HG03135 (cell line): ENCODE measurements at regions not wholly inside any gene's neighbourhood (a gene's known extent, or its start where the extent isn't known, plus 50 kb on each side); places are given as distances from the start of the nearest gene placed in this dataset.
"Not testable (repeated sequence)": the region's sequence is repeated elsewhere in the genome, so short reads cannot be mapped to it uniquely, and the experiment has no call there.

Experiments
- ATAC-seq: cut with Tn5 transposase; IDR thresholded peaks from one replicate; pipeline ENCODE4 v1.9.1; 2021; ENCODE audit warnings: mild to moderate bottlenecking, moderate library complexity; ENCODE audit not compliant: unreplicated experiment

DNA sequence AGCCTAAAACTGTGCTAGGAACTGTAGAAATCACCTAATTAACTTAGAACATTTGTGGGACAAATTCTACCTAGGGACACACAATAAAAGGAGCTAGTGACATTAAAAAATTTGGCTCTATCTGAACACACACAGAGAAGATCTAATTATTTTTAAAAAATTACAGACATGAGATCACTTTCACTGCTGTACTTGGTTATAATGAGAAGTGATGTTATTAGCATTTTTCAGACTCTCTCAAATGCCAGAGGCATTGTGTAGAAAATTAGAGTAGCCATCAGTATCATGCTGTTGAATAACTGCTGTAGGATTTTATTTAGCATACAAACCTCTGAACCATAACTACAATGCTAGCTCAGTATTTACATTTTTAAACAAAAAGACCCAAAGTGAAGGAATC, 109.1 kb upstream of the ANK2 start:
- ATAC-seq: no peak

DNA sequence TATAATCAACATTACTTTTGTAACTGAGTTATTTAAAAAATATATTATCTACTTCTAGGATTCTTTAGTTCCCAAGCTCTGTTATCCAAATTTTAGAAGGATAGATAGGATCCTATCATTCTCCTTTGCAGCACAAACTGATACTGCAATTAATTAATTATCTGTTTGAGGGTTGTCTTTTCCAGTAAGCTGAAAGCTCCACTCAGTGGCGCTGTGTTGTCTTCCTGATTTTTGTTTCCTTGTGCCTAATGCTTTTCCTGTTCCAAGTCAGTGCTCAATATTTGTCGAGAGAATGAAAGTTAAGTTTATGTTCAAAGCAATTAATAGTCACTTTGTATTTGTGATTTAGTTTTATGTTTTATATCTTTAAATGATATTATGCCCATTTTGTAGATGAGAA, 107.4 kb upstream of the ANK2 start:
- ATAC-seq: no peak

DNA sequence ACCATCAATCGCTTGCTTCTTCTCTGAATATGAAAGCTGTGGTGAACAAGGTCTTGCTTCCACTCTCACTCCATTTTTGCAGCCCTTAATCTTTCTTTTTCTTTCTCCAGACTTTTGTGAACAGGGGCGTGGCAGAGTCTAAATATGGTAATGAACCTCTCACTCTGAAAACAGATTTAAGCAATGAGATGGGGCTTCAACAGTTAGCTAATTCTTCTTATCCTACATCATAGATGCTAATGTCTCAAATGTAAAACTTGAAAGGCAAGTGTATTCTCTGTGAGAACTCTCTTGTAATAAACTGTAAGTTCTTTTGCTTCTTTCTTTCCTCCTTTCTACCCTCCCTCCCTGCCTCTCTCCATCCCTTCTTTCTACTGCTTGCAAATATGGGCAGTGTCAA, 106.5 kb upstream of the ANK2 start:
- ATAC-seq: no peak

DNA sequence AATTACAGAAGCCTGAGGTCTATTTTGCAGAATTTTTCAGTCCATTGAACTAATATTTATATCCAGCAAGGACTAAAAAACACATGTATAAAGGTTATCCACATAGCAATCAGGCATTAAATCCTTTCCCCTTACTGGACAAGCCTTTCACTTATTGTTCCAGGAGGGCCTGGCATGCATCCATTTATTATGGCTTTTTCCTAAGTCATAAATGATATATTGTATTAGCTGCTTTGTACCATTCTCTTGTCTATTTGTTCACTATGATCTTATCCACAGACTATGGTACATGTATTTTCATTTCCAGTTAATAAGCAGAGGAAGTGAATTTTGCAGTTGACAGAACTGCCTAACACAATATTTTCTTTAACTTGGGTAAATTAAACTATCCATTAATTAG, 105.4 kb upstream of the ANK2 start:
- no peak for ATAC-seq

DNA sequence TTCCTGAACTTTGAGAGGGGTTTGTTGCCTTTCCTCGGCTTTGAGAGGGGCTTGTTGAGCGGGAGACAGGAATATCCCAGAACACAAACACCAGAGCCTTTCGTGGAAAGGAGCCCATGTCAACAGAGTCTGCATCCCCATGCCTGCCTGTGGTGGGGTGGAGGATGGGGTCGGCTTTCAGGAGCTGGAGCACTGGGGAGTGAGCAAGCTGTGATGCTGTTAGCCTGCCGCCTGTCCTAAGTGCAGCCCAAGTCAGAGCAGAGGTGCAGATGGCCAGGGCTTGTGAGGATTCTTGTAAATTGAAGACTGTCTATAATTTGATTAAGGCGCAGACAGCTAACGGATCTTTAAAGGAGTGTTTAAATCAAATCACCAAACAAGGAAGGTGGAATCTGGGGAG, 103.3 kb upstream of the ANK2 start:
- ATAC-seq: no peak

DNA sequence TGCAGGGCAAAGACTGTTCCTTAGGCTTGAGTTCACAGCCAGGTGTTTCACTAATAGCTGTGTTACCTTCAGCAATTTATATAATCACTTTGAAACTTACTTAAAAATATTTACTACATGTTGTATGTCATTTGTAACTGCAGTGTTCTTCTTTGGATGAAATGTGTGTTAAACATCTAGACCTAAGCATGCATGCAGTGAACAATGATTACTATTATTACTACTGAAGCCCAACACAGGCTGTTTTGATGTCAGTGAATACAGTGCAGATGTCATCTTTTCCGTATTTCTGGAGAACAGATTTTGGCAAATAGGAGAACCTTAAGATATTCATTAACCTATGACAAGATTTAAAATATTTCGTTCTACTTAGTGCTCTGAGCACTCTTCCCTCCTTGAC, 101.8 kb upstream of the ANK2 start:
- no peak for ATAC-seq

DNA sequence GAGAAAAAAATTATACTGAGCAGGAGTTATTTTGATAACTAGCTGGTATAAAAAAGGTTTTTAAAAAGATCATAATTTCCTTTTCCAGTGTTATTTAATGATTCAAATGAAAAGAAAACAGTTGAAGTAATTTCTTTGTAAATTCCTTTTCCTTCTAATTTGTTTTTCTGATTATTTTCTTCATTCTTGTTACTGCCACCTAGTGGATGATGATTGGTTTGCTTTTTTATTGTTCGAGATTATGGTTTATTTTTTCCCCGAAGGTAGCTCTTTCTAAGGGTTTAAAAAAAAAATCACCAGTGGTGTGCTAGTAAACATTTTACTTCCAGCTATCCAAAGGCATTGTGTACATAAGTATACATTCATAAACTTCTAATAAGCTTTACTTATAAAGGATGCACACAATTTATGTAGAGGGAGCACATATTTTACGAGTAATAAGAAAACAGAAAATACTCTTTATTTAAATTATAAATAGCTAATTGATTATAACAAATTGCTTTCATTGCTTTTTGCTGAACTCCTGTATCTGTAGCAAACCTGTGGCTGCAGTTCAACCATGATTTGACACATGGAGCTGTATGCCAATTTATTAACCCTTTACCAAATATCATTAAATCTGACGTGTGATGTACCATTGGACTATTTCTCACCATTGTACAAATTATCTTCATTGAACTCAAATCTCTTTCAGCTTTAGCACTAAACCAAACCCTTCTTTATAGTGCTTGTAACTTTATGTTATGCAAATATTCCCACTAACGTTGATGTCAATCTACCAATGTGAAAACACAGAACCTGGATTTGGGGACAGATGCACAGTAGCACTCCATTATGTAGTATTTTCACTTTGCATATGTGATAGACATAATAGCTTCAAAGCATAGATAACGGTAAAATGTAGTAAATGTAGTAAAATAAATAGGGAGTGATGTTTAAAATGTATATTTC, 97.8 kb upstream of the ANK2 start:
- ATAC-seq: no peak

DNA sequence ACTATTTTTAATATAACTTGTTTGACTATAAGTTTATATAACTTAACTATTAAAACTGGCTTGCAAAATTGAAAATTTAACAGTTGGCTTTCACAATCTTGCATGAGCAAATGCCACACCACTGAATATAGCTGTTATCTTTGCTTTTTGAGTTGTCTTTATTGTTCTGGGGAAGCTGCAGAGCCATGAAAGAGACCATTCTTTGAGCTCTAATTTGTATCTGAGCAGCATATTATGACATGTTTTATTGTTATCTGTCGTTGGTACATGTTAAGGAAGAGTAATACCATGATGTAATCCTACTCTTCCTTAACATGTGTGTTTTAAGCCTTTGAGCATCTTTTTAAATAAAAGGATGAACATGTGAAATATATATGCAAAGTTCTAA, 97.1 kb upstream of the ANK2 start:
- ATAC-seq: no peak

DNA sequence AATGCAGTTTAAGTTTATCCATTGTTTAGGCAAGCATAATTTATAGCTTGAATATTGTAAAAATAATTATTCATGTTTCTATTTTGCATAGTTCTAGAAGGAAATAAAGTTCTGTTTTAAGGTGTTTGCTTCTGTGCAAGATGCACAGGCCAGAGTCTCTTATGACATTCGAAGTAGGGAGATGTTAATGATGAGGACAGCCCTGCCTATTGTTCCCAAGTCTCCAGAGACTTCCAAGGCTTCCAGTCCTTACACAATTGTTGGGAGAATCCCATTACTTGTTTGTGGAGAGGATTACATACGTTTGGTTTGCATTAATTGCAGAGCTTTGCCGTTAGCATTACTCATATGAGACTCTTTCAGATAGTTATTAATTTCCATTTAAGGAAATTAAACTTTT, 96.2 kb upstream of the ANK2 start:
- ATAC-seq: no peak

DNA sequence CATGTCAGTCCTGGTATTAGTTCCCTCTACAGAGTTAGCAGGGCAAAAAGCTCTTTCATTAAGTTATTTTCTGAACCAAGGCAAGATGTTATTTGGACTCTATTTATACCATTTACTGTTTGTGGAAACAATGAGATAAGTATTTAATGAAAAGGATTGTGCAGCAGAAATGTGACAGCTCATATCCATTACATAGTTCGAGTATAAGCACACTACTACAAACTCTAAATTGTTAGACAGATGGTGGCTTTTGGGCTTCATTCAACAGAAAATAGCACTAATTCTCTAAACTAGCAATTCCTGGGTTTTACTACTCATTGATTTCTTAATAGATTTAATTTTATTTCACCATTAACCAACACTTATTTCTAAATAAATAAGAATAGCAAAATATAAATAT, 95.2 kb upstream of the ANK2 start:
- no peak for ATAC-seq

DNA sequence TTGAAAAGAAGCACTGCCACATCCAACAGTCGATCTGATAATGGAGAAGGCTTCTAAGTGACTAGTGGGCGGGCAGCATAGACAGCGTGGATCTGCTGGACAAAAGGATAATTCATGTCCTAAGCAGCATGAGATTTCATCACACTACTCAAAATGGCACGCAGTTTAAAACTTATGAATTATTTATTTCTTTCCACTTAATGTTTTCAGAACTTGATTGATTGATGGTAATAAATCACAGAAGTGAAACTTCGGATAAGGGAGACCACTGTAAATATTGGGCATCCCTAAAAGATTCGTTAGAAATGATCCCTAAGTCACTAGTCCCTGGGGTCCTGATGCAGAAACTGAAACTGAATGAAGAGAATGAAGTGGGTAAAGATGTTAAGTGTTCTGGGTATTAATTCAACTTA, 93.0 kb upstream of the ANK2 start:
- no peak for ATAC-seq

DNA sequence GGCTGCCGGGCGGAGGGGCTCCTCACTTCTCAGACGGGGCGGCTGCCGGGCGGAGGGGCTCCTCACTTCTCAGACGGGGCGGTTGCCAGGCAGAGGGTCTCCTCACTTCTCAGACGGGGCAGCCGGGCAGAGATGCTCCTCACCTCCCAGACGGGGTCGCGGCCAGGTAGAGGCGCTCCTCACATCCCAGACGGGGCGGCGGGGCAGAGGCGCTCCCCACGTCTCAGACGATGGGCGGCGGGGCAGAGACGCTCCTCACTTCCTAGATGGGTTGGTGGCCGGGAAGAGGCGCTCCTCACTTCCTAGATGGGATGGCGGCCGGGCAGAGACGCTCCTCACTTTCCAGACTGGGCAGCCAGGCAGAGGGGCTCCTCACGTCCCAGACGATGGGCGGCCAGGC, 91.7 kb upstream of the ANK2 start:
- not testable (repeated sequence) for ATAC-seq

DNA sequence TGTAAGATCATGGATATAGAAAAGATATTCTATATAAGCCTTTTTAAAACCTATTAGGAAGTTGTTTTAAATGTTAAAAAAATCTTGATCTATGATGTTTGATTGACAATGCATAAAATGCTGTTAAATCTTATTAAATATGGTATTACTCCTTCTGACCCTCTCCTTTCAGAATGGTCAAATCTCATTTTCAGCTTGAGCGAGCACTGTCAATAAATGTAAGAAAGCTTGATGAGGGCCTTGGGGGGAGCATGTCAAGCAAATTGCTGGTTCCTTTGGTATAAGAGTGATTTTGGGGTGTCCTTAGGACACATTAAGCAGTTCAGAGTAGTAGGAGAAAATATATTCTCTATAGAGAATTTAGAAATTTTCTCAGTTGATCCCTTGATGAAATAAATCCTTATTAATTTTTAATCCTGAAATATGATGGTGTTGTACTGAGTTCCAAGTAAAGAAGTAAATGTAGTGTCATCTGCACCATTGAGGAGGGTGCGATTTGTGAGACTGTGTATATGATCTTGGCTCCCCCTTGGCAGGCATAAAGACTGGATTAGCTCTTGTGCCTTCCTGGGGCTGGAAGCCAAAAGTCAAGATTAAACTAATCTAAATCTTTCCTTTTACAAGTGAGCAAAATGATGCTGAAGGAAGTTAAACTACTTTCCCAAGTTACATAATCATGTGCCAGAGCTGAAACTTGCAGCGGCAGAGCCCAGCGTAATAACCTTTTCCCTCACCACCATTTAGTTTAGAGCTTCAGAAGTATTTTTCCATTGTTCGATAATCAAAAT, 82.6 kb upstream of the ANK2 start:
- ATAC-seq: no peak

DNA sequence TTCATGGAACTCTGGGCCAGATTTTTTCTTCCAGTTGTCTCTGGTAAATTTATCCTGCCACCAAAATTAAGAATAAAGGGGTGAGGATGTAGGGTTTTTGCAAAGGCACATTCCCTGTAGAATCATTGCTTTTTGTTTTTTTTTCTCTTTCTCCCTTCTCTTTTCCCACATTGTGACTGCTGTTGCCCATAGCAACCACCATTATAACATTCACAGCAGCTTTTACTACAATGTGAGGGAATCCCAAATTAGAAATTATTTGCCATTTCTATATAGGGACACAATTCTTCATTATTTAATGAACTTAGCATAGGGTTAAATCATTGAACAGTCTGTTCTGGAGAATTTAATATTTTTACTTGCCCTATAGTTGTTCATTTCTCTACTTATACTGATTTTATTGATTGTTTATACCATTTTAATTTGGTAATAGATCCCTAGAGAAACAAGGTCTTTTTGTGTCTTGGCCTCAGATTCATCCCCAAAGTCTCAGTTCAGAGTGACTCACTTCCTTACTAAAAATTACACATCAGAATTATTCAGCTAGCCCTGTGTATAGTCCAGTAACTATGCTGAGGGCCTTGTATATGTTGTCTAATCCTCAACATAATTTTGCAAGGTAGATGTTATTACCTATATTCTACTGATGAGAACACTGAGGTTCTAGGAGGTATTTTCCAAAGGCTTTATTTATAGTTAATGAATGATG, 80.8 kb upstream of the ANK2 start:
- no peak for ATAC-seq

DNA sequence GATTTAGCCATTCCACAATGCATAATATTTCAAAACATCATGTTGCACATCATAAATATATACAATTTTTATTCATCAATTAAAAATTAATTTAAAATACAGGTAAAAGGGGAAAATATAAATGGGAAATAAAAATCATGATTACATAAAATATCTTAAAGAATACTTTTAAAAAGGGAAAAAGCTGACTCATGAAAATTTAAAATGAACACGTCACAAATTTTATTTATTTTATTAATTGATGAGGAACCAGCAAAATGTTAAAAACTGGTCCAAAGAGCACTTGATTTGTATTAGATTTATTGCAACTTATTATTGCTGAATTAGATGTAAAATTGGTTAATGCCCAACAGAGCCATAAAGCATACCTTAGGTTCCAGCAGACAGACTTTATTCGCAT, 78.5 kb upstream of the ANK2 start:
- ATAC-seq: no peak

DNA sequence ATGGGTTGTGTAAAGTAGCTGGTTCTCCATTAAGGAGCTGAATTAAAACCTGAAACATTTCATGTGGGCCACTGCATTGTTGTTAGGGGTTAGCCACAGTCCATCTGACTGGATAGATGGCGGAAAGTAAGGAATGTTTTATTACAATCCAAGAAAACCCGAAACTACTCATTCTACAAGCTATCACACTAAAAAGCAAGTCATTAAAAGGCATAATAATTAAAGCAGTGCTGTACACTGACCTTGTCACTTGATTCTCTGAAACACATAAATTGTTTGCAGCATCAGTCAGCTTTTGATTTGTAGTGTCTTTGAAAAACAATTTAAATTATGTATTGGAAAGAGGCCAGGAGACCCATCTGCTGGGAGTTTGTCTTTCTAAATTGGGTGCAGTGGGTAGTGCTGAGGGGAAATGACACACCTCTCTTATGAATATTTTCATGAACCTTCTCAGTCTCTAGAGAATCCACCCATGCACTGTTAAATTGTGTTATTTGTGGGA, 75.7 kb upstream of the ANK2 start:
- no peak for ATAC-seq

DNA sequence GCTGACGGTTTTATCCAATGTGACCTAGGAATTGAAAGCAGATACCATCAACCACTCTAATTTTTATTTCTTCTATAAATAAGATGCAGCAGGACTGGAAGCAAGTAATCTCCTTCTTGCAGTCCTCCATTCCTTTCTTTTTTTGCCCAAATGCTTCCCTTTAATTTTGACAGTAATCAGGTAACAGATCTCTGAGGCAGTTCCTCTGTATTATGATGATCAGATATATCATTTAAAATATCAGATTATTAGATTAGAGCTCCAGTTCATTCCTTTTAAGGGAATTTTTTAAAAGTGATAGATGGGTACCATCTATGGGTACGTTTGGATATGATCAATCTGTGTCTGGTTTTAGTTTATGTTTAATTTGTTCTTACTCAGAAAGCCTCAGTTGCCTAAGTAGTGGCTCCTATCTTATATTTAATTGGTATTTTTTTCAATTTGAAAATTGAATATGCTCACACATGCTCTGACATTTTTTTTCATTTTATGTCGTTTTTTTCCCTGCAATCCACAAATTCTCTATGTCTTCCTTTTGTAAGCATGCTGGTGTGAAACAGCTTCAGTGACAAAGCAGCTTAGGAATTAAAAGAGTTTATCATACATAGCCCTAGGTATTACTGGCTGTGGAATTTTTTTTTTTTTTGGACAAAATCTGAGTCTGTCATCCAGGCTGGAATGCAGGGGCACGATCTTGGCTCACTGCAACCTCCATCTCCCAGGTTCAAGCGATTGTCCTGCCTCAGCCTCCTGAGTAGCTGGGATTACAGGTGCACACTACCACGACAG, 73.7 kb upstream of the ANK2 start:
- ATAC-seq: no peak

DNA sequence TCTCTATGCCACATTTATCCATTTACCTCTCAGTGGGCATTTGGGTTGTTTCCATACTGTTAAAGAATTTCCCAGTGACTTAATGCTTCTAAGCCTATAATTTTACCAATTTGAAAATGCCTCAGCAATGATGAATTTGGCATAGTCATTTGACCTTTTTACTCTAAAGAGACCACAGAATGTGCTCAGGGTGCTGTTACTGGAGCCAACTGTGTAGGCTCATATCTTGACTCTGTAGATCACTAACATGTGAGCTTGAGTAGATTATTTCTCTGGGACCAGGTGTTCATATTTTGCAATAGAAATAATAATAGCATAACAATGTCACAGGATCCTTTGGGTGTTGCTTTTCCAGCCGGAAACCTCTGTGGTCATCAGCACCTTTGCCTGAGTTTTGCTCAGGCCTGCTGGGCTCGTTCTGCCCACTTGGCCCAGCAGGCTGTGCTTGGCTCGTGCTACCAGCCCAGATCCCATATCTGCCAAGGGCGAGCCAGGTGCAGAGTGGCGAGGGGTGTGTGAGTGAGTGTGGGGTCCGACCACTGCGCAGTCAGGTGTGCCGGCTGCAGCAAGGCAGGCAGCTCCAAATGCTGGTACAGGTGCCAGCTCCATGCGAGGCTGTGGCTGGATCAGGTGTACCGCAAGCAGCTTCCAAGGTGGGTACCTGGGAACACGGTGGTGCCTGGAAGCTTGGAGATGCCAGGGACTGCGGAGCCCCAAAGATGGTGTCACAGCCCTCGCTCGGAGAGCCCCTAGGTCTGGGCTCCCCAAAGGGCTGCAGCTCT, 70.6 kb upstream of the ANK2 start:
- ATAC-seq: no peak

DNA sequence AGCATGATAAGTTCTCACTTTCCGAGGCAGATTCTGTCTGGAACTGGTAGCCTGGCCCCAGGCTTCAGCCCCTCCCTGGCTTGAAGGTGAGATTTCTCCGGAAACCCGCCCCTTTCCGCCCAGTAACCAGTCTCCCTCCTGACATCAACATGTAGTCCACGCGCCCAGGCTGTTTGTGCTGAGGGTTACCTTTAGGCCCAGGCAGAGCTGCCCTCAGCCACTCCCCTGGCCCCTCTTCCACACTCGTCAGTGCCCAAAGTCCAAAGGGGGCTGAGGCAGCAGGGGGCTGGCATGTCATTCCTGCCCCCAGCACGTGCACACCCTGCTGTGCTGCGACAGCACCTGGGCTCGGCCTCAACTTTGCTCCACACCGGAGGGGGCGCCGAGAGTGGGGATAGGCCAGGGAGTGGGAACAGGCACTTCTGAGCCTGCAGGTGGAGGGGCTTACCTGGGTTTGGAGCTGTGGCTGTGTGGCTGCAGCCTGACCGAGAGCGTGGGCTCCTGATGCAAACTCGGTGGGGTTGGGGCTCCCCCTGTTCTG, 69.5 kb upstream of the ANK2 start:
- no peak for ATAC-seq

DNA sequence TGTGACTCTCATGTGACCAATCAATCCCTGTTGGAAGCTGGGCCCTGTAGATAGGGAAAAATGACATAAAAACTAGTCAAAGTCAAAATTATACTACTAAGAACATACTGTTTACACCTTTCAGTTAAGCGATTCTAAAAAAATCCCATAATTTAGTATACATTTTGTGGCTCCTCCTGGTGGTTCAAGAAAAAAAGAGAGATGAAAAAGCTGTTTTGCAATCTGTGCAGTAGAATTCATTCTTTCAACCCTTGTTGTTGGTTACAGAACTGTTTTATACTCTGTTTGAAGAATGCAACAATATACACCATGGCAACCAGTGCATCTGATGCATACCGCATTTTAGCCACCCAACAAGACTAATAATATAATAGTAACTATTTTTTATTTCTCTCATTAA, 66.8 kb upstream of the ANK2 start:
- no peak for ATAC-seq
